ENCODE measurements at regions not wholly inside any gene's neighbourhood (a gene's known extent, or its start where the extent isn't known, plus 50 kb on each side); places are given as distances from the start of the nearest gene placed in this dataset.

- Histone ChIP-seq H3K9me3 (ENCODE audit: severe bottlenecking) (no peaks in the 10 kb centered on the region), H3K27ac (no peak overlapping the region)
- DNase-seq = no peak
These were observed 738.0 kb downstream of the PTPRU start for GRCh38 chr1:29974316-29974724.

GRCh38 chr1:29973406-29973805, 737.1 kb downstream of the PTPRU start:
- no peak for TF ChIP-seq CTCF (IDR thresholded peaks at IDR 0.05; ENCODE audit: low read depth, low read length)
- no peak overlapping the region for H3K4me3 ChIP-seq (ENCODE audit: low read depth, low read length)
- no peaks in the 10 kb centered on the region for H3K27me3 ChIP-seq (ENCODE audit: insufficient read depth, low read depth, severe bottlenecking)
- no peaks in the 10 kb centered on the region for H3K36me3 ChIP-seq
- H3K27ac ChIP-seq = no peak overlapping the region
- H3K9me3 ChIP-seq (ENCODE audit: severe bottlenecking) = no peaks in the 10 kb centered on the region
- DNase-seq = no peak

More at GRCh38 chr1:29974316-29974724, 738.0 kb downstream of the PTPRU start:
- no peaks in the 10 kb centered on the region for H3K36me3 ChIP-seq
- no peak overlapping the region for H3K4me3 ChIP-seq (ENCODE audit: low read depth, low read length)
- TF ChIP-seq CTCF (IDR thresholded peaks at IDR 0.05; ENCODE audit: low read depth, low read length) = no peak
- no peaks in the 10 kb centered on the region for H3K27me3 ChIP-seq (ENCODE audit: insufficient read depth, low read depth, severe bottlenecking)

- TF ChIP-seq CTCF (IDR thresholded peaks at IDR 0.05; ENCODE audit: low read depth, low read length) = no peak
- DNase-seq = no peak
- no peak overlapping the region for H3K4me3 ChIP-seq (ENCODE audit: low read depth, low read length)
- no peaks in the 10 kb centered on the region for H3K27me3 ChIP-seq (ENCODE audit: insufficient read depth, low read depth, severe bottlenecking)
- no peaks in the 10 kb centered on the region for H3K36me3 ChIP-seq
- H3K27ac ChIP-seq = no peak overlapping the region
- no peaks in the 10 kb centered on the region for H3K9me3 ChIP-seq (ENCODE audit: severe bottlenecking)
These were observed 736.2 kb downstream of the PTPRU start for GRCh38 chr1:29972421-29973053.

GRCh38 chr1:29971703-29972102, 735.4 kb downstream of the PTPRU start:
- Histone ChIP-seq H3K9me3 (ENCODE audit: severe bottlenecking) (no peaks in the 10 kb centered on the region), H3K27ac (no peak overlapping the region)
- no peak for TF ChIP-seq CTCF (IDR thresholded peaks at IDR 0.05; ENCODE audit: low read depth, low read length)

GRCh38 chr1:29970747-29971325, 734.5 kb downstream of the PTPRU start:
- no peaks in the 10 kb centered on the region for H3K27me3 ChIP-seq (ENCODE audit: insufficient read depth, low read depth, severe bottlenecking)
- no peak for DNase-seq

More at GRCh38 chr1:29971703-29972102, 735.4 kb downstream of the PTPRU start:
- Histone ChIP-seq H3K36me3 (no peaks in the 10 kb centered on the region), H3K27me3 (ENCODE audit: insufficient read depth, low read depth, severe bottlenecking) (no peaks in the 10 kb centered on the region), H3K4me3 (ENCODE audit: low read depth, low read length) (no peak overlapping the region)
- no peak for DNase-seq

More at GRCh38 chr1:29970747-29971325, 734.5 kb downstream of the PTPRU start:
- Histone ChIP-seq H3K36me3 (no peaks in the 10 kb centered on the region), H3K4me3 (ENCODE audit: low read depth, low read length) (no peak overlapping the region), H3K27ac (no peak overlapping the region), H3K9me3 (ENCODE audit: severe bottlenecking) (no peaks in the 10 kb centered on the region)
- TF ChIP-seq CTCF (IDR thresholded peaks at IDR 0.05; ENCODE audit: low read depth, low read length) = no peak
